K562 (cell line): ENCODE measurements at regions not wholly inside any gene's neighbourhood (a gene's known extent, or its start where the extent isn't known, plus 50 kb on each side); places are given as distances from the start of the nearest gene placed in this dataset.

Experiments
- CTCF ChIP-seq, 3 experiments: IDR thresholded peaks in 2 of 3; conservative IDR thresholded peaks in 1 of 3; 2 replicates each; pipeline ENCODE4 v1.5.1; 2011 to 2012; ENCODE audit warnings: low read length in 3 of 3, mild to moderate bottlenecking in 3 of 3, control low read depth in 2 of 3, improper control_type of control experiment in 1 of 3, inconsistent platforms in 1 of 3, low read depth in 1 of 3, mixed read lengths in 1 of 3, moderate library complexity in 1 of 3; ENCODE audit not compliant: insufficient read depth in 2 of 3
- E2F4 ChIP-seq: sonication (generic); formaldehyde crosslinking; IDR thresholded peaks from 2 replicates; pipeline ENCODE4 v1.8.0; 2022; ENCODE audit warnings: mild to moderate bottlenecking, low read depth, missing genetic modification reagents
- KLF13 ChIP-seq: fragments of 450-650 bp; IDR thresholded peaks from 2 replicates; pipeline ENCODE4 v1.6.1; 2016; ENCODE audit warnings: missing genetic modification characterization, low read depth, mild to moderate bottlenecking, missing compliant biosample characterization, moderate library complexity, borderline replicate concordance
- POLR2A ChIP-seq: fragments of 450-650 bp; conservative IDR thresholded peaks from 2 replicates; pipeline ENCODE4 v1.6.1; 2016
- TAF1 ChIP-seq: IDR thresholded peaks from 2 replicates; pipeline ENCODE4 v1.6.1; 2011; ENCODE audit warnings: mild to moderate bottlenecking, low read length, moderate library complexity; ENCODE audit not compliant: insufficient read depth, control insufficient read depth, severe bottlenecking; ENCODE audit errors: extremely low read depth
- TFAM ChIP-seq: fragments of 250-450 bp; sonication (Bioruptor Pico); conservative IDR thresholded peaks from 2 replicates; pipeline ENCODE4 v1.5.0; 2021; ENCODE audit warnings: mild to moderate bottlenecking, moderate library complexity
- ZNF639 ChIP-seq, 2 experiments: fragments of 200-800 bp in 1 of 2; sonication (Bioruptor generic) in 1 of 2; sonication (generic) in 1 of 2; formaldehyde crosslinking in 1 of 2; IDR thresholded peaks in 1 of 2; conservative IDR thresholded peaks in 1 of 2; 2 replicates each; pipeline versions ENCODE4 v1.5.0 to v1.6.1; 2016 to 2020; ENCODE audit warnings: missing compliant biosample characterization in 1 of 2, missing genetic modification characterization in 1 of 2, missing genetic modification reagents in 1 of 2

GRCh38 chr13:54184576-54184975 lies 1156.0 kb downstream of the OLFM4 start:
- TF ChIP-seq ZNF639 (CRISPR knock-in tag; conservative IDR thresholded peaks at IDR 0.05 in 1 of 2, IDR thresholded peaks at IDR 0.05 in 1 of 2), result no peak
- TF ChIP-seq TAF1, result no peak
- TF ChIP-seq KLF13, result no peak
- no peak for TF ChIP-seq CTCF (IDR thresholded peaks at IDR 0.05 in 2 of 3, conservative IDR thresholded peaks at IDR 0.05 in 1 of 3; ENCODE audit: insufficient read depth in 2 of 3, low read depth in 1 of 3, low read length in 3 of 3)
- TF ChIP-seq TFAM (CRISPR knock-in tag), result no peak
- TF ChIP-seq POLR2A, result no peak
- TF ChIP-seq E2F4 (CRISPR knock-in tag), result no peak
